H9 (cell line): ENCODE measurements at regions not wholly inside any gene's neighbourhood (a gene's known extent, or its start where the extent isn't known, plus 50 kb on each side); places are given as distances from the start of the nearest gene placed in this dataset.

Experiments used
- DNase-seq: peaks from one replicate; pipeline ENCODE4 v3.0.0-alpha.2; 2017
- H2AFZ ChIP-seq: one replicate; pipeline ENCODE4 v1.6.1; 2013; ENCODE audit warnings: mild to moderate bottlenecking, low read length, control low read depth, moderate library complexity
- H2AK5ac ChIP-seq: 2 replicates; pipeline ENCODE4 v1.6.1; 2013; ENCODE audit warnings: low read length, control low read depth, mixed read lengths; ENCODE audit not compliant: insufficient read length
- H2BK120ac ChIP-seq: one replicate; pipeline ENCODE4 v1.6.1; 2013; ENCODE audit warnings: low read depth, mild to moderate bottlenecking, low read length, control low read depth, inconsistent platforms; ENCODE audit not compliant: poor library complexity, severe bottlenecking
- H2BK12ac ChIP-seq: 2 replicates; pipeline ENCODE4 v1.6.1; 2013; ENCODE audit warnings: low read length, control low read depth, mixed read lengths, low read depth; ENCODE audit not compliant: insufficient read length
- H2BK15ac ChIP-seq: 2 replicates; pipeline ENCODE4 v1.6.1; 2013; ENCODE audit warnings: low read depth, low read length, control low read depth
- H2BK20ac ChIP-seq: one replicate; pipeline ENCODE4 v1.6.1; 2013; ENCODE audit warnings: low read depth, mild to moderate bottlenecking, low read length, control low read depth, inconsistent platforms; ENCODE audit not compliant: poor library complexity, severe bottlenecking
- H2BK5ac ChIP-seq: 2 replicates; pipeline ENCODE4 v1.6.1; 2013; ENCODE audit warnings: low read length, control low read depth, mixed read lengths; ENCODE audit not compliant: insufficient read length
- H3K14ac ChIP-seq: 2 replicates; pipeline ENCODE4 v1.6.1; 2013; ENCODE audit warnings: low read length, control low read depth; ENCODE audit not compliant: insufficient read depth
- H3K18ac ChIP-seq: 2 replicates; pipeline ENCODE4 v1.6.1; 2013; ENCODE audit warnings: low read depth, mild to moderate bottlenecking, mixed read lengths, low read length, control low read depth; ENCODE audit not compliant: insufficient read length
- H3K23ac ChIP-seq: 2 replicates; pipeline ENCODE4 v1.6.1; 2013; ENCODE audit warnings: low read length, control low read depth, mixed read lengths, low read depth; ENCODE audit not compliant: insufficient read length
- H3K23me2 ChIP-seq: 2 replicates; pipeline ENCODE4 v1.6.1; 2013; ENCODE audit warnings: low read depth, mild to moderate bottlenecking, mixed read lengths, low read length, control low read depth; ENCODE audit not compliant: insufficient read length, poor library complexity, severe bottlenecking
- H3K27ac ChIP-seq: 2 replicates; pipeline ENCODE4 v1.5.1; 2013; ENCODE audit warnings: low read length, control low read depth, mixed read lengths, low read depth; ENCODE audit not compliant: insufficient read length
- H3K27me3 ChIP-seq: 2 replicates; pipeline ENCODE4 v1.6.1; 2013; ENCODE audit warnings: low read length, control low read depth, inconsistent platforms; ENCODE audit not compliant: insufficient read depth
- H3K4ac ChIP-seq: 2 replicates; pipeline ENCODE4 v1.6.1; 2013; ENCODE audit warnings: low read depth, mild to moderate bottlenecking, control low read depth, inconsistent platforms, low read length, moderate library complexity
- H3K4me1 ChIP-seq: 2 replicates; pipeline ENCODE4 v1.6.1; 2013; ENCODE audit warnings: low read length, control low read depth, inconsistent platforms; ENCODE audit not compliant: insufficient read depth
- H3K4me2 ChIP-seq: 2 replicates; pipeline ENCODE4 v1.6.1; 2013; ENCODE audit warnings: low read length, control low read depth, mixed read lengths; ENCODE audit not compliant: insufficient read length, insufficient read depth
- H3K56ac ChIP-seq: 2 replicates; pipeline ENCODE4 v1.6.1; 2013; ENCODE audit warnings: low read depth, mild to moderate bottlenecking, mixed read lengths, low read length, control low read depth; ENCODE audit not compliant: insufficient read length
- H3K79me1 ChIP-seq: 2 replicates; pipeline ENCODE4 v1.6.1; 2013; ENCODE audit warnings: low read depth, mild to moderate bottlenecking, moderate library complexity, low read length, control low read depth, inconsistent platforms; ENCODE audit not compliant: insufficient read depth, poor library complexity, severe bottlenecking
- H3K79me2 ChIP-seq: 2 replicates; pipeline ENCODE4 v1.6.1; 2013; ENCODE audit warnings: low read length, control low read depth, inconsistent platforms; ENCODE audit not compliant: insufficient read depth
- H3K9ac ChIP-seq: 2 replicates; pipeline ENCODE4 v1.6.1; 2013; ENCODE audit warnings: low read length, control low read depth, mixed read lengths; ENCODE audit not compliant: insufficient read length; ENCODE audit errors: extremely low read depth
- H3K9me3 ChIP-seq: one replicate; pipeline ENCODE4 v1.6.1; 2013; ENCODE audit warnings: low read depth, low read length, inconsistent platforms; ENCODE audit not compliant: control insufficient read depth
- H3T11ph ChIP-seq: one replicate; pipeline ENCODE4 v1.6.1; 2013; ENCODE audit warnings: mild to moderate bottlenecking, low read length, control low read depth, inconsistent platforms
- H4K20me1 ChIP-seq: one replicate; pipeline ENCODE4 v1.6.1; 2013; ENCODE audit not compliant: control insufficient read depth, insufficient read length, insufficient read depth
- H4K5ac ChIP-seq: 2 replicates; pipeline ENCODE4 v1.6.1; 2013; ENCODE audit warnings: low read depth, mild to moderate bottlenecking, mixed read lengths, low read length, control low read depth; ENCODE audit not compliant: insufficient read length
- H4K8ac ChIP-seq: replicated peaks from 2 replicates; pipeline ENCODE4 v1.6.1; 2013; ENCODE audit warnings: low read length, control low read depth, mixed read lengths, low read depth; ENCODE audit not compliant: insufficient read length
- H4K91ac ChIP-seq: 2 replicates; pipeline ENCODE4 v1.6.1; 2013; ENCODE audit warnings: low read depth, mild to moderate bottlenecking, moderate library complexity, mixed read lengths, low read length, control low read depth; ENCODE audit not compliant: insufficient read length
- H3K27ac Mint-ChIP-seq, 3 experiments: 2 replicates in 2 of 3; 3 replicates in 1 of 3; pipeline ENCODE4 v1.8.0; 2020 to 2021; ENCODE audit warnings: mixed read lengths in 3 of 3, mild to moderate bottlenecking in 1 of 3, moderate library complexity in 1 of 3
- H3K27me3 Mint-ChIP-seq: 2 replicates; pipeline ENCODE4 v1.8.0; 2021; ENCODE audit warnings: low read depth, mild to moderate bottlenecking, moderate library complexity, mixed read lengths
- H3K36me3 Mint-ChIP-seq, 3 experiments: 2 replicates in 2 of 3; 3 replicates in 1 of 3; pipeline ENCODE4 v1.8.0; 2020 to 2021; ENCODE audit warnings: low read depth in 3 of 3, mixed read lengths in 3 of 3; ENCODE audit not compliant: insufficient read depth in 1 of 3
- H3K4me1 Mint-ChIP-seq, 2 experiments: 2 replicates each; pipeline ENCODE4 v1.8.0; 2020; ENCODE audit warnings: mixed read lengths in 2 of 2
- H3K4me3 Mint-ChIP-seq, 2 experiments: 2 replicates in 1 of 2; 3 replicates in 1 of 2; pipeline ENCODE4 v1.8.0; 2020 to 2021; ENCODE audit warnings: mild to moderate bottlenecking in 2 of 2, mixed read lengths in 2 of 2, moderate library complexity in 1 of 2
- H3K9me3 Mint-ChIP-seq, 2 experiments: 2 replicates in 1 of 2; 3 replicates in 1 of 2; pipeline ENCODE4 v1.8.0; 2020; ENCODE audit warnings: mild to moderate bottlenecking in 2 of 2, mixed read lengths in 2 of 2, moderate library complexity in 1 of 2
- WGBS: extraction: QIAGEN DNeasy Blood & Tissue Kit; methylation state at CpG from one replicate; pipeline ENCODE4 v1.1.7; 2013; ENCODE audit warnings: missing lambda C conversion rate, low lambda C conversion rate, mixed read lengths; ENCODE audit not compliant: insufficient read length; ENCODE audit errors: extremely low coverage; 5-methylcytosine and 5-hydroxymethylcytosine counted together
- TF ChIP-seq, protein P1 (sequence below): fragments of 200-600 bp; sonication (generic); conservative IDR thresholded peaks from 3 replicates; pipeline ENCODE4 v1.8.0; 2021; ENCODE audit warnings: antibody characterized with exemption, mild to moderate bottlenecking

GRCh38 chr18:37930640-37931039 lies 365.0 kb upstream of the CELF4 start:
- TF ChIP-seq, protein P1, sequence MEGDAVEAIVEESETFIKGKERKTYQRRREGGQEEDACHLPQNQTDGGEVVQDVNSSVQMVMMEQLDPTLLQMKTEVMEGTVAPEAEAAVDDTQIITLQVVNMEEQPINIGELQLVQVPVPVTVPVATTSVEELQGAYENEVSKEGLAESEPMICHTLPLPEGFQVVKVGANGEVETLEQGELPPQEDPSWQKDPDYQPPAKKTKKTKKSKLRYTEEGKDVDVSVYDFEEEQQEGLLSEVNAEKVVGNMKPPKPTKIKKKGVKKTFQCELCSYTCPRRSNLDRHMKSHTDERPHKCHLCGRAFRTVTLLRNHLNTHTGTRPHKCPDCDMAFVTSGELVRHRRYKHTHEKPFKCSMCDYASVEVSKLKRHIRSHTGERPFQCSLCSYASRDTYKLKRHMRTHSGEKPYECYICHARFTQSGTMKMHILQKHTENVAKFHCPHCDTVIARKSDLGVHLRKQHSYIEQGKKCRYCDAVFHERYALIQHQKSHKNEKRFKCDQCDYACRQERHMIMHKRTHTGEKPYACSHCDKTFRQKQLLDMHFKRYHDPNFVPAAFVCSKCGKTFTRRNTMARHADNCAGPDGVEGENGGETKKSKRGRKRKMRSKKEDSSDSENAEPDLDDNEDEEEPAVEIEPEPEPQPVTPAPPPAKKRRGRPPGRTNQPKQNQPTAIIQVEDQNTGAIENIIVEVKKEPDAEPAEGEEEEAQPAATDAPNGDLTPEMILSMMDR = no peak
- Histone ChIP-seq H3K56ac (no peak overlapping the region), H2AFZ (no peak overlapping the region), H2BK15ac (no peak overlapping the region), H3K27me3 (no peaks in the 10 kb centered on the region), H3K79me1 (no peaks in the 10 kb centered on the region), H2BK20ac (no peak overlapping the region), H2BK12ac (no peak overlapping the region), H3K4me2 (no peak overlapping the region), H3K9ac (no peak overlapping the region), H3T11ph (no peak overlapping the region), H4K91ac (no peak overlapping the region), H2BK120ac (no peak overlapping the region), H3K14ac (no peak overlapping the region), H3K27ac (no peak overlapping the region), H4K5ac (no peak overlapping the region), H3K23me2 (no peaks in the 10 kb centered on the region), H3K9me3 (no peaks in the 10 kb centered on the region), H3K4me1 (no peaks in the 10 kb centered on the region), H3K4ac (no peak overlapping the region), H2AK5ac (no peak overlapping the region), H4K8ac (no peak overlapping the region), H4K20me1 (no peaks in the 10 kb centered on the region), H3K79me2 (no peaks in the 10 kb centered on the region), H2BK5ac (no peak overlapping the region), H3K23ac (no peak overlapping the region), H3K18ac (no peak overlapping the region)
- Mint-ChIP-seq H3K36me3 (peaks cover 0 to 6% (median 0%) of the 10 kb centered on the region in 3 experiments; a peak in 2 of 7 replicates), H3K27ac (no peak overlapping the region), H3K4me3 (no peak overlapping the region), H3K27me3 (no peaks in the 10 kb centered on the region), H3K9me3 (peaks cover 10 to 15% of the 10 kb centered on the region in 2 experiments; a peak in 4 of 5 replicates), H3K4me1 (no peaks in the 10 kb centered on the region)
- no peak for DNase-seq
- WGBS = no CpG with 5 or more reads among the region's 4 CpGs
